GM12878 (cell line): ENCODE measurements at regions not wholly inside any gene's neighbourhood (a gene's known extent, or its start where the extent isn't known, plus 50 kb on each side); places are given as distances from the start of the nearest gene placed in this dataset.

Experiments used
- CEBPB ChIP-seq, 2 experiments: fragments of 150-350 bp in 1 of 2; IDR thresholded peaks; 2 replicates each; pipeline ENCODE4 v1.6.1; 2012 to 2014; ENCODE audit warnings: low read depth in 2 of 2, low read length in 2 of 2, borderline replicate concordance in 1 of 2, inconsistent platforms in 1 of 2
- CEBPZ ChIP-seq: fragments of 150-350 bp; IDR thresholded peaks from 2 replicates; pipeline ENCODE4 v1.6.1; 2016; ENCODE audit warnings: low read depth, low read length
- DPF2 ChIP-seq: fragments of 450-650 bp; IDR thresholded peaks from 2 replicates; pipeline ENCODE4 v1.6.1; 2017; ENCODE audit warnings: mild to moderate bottlenecking
- NFYB ChIP-seq: IDR thresholded peaks from 2 replicates; pipeline ENCODE4 v1.6.1; 2011; ENCODE audit warnings: low read depth, mild to moderate bottlenecking, low read length, improper control_type of control experiment, moderate library complexity; ENCODE audit not compliant: insufficient read depth
- POLR2AphosphoS5 ChIP-seq: IDR thresholded peaks from 2 replicates; pipeline ENCODE4 v1.6.1; 2011; ENCODE audit warnings: mild to moderate bottlenecking, low read length, inconsistent platforms
- SIX5 ChIP-seq: IDR thresholded peaks from 2 replicates; pipeline ENCODE4 v1.6.1; 2011; ENCODE audit warnings: mild to moderate bottlenecking, low read depth, low read length, moderate library complexity; ENCODE audit not compliant: severe bottlenecking
- SRF ChIP-seq, 2 experiments: IDR thresholded peaks; 2 replicates each; pipeline ENCODE4 v1.6.1; 2011; ENCODE audit warnings: low read depth in 2 of 2, low read length in 2 of 2, mild to moderate bottlenecking in 1 of 2, moderate library complexity in 1 of 2
- SUZ12 ChIP-seq: fragments of 200-600 bp; sonication (generic); IDR thresholded peaks from one replicate; pipeline ENCODE4 v1.6.1; 2018; ENCODE audit warnings: antibody characterized with exemption, mild to moderate bottlenecking; ENCODE audit not compliant: unreplicated experiment
- TARDBP ChIP-seq: IDR thresholded peaks from 2 replicates; pipeline ENCODE4 v1.6.1; 2016; ENCODE audit warnings: borderline replicate concordance
- USF1 ChIP-seq: IDR thresholded peaks from 2 replicates; pipeline ENCODE4 v1.6.1; 2011; ENCODE audit warnings: borderline replicate concordance, low read depth, mild to moderate bottlenecking, moderate library complexity, mixed read lengths, low read length; ENCODE audit not compliant: insufficient read depth; ENCODE audit errors: extremely low read length
- WRNIP1 ChIP-seq: IDR thresholded peaks from 2 replicates; pipeline ENCODE4 v1.6.1; 2011; ENCODE audit warnings: low read depth, low read length, improper control_type of control experiment, borderline replicate concordance
- ZNF592 ChIP-seq: fragments of 450-650 bp; IDR thresholded peaks from 2 replicates; pipeline ENCODE4 v1.6.1; 2017; ENCODE audit warnings: mild to moderate bottlenecking, moderate library complexity

GRCh38 chr10:130737186-130737585 lies 574.3 kb downstream of the TCERG1L start (continued):
- TF ChIP-seq ZNF592, result no peak
- no peak for TF ChIP-seq TARDBP
- no peak for TF ChIP-seq SRF (IDR thresholded peaks at IDR 0.05; ENCODE audit: low read depth in 2 of 2, low read length in 2 of 2)
- TF ChIP-seq CEBPZ, result no peak
- TF ChIP-seq USF1, result no peak
- TF ChIP-seq SUZ12, result no peak
- no peak for TF ChIP-seq POLR2AphosphoS5
- no peak for TF ChIP-seq CEBPB (IDR thresholded peaks at IDR 0.05; ENCODE audit: borderline replicate concordance in 1 of 2, low read depth in 2 of 2, low read length in 2 of 2)
- no peak for TF ChIP-seq SIX5
- TF ChIP-seq WRNIP1, result no peak
- TF ChIP-seq DPF2, result no peak
- no peak for TF ChIP-seq NFYB
- TF ChIP-seq, all 136 proteins: peak for 0
